Mucosa of descending colon (tissue), 3 donors: ENCODE measurements at regions not wholly inside any gene's neighbourhood (a gene's known extent, or its start where the extent isn't known, plus 50 kb on each side); places are given as distances from the start of the nearest gene placed in this dataset.

Source experiments
- ATAC-seq: fragments of 200-7000 bp; cut with Tn5 transposase; one replicate; pipeline ENCODE4 v1.9.1; 2020; ENCODE audit warnings: mild to moderate bottlenecking, moderate library complexity
- DNase-seq, 3 donors: peaks; one replicate each; pipeline ENCODE4 v3.0.0-alpha.2; 2020
- H3K36me3 ChIP-seq: fragments of 200-600 bp; one replicate; pipeline ENCODE4 v1.8.0; 2021; ENCODE audit warnings: low read depth, mild to moderate bottlenecking
- H3K4me1 ChIP-seq: fragments of 200-600 bp; one replicate; pipeline ENCODE4 v1.8.0; 2021; ENCODE audit warnings: low read depth, mild to moderate bottlenecking
- H3K4me3 ChIP-seq: fragments of 200-600 bp; one replicate; pipeline ENCODE4 v1.8.0; 2021; ENCODE audit warnings: mild to moderate bottlenecking
- H3K9me3 ChIP-seq: fragments of 200-600 bp; one replicate; pipeline ENCODE4 v1.8.0; 2021; ENCODE audit warnings: mild to moderate bottlenecking
- intact Hi-C, 2 donors: fragments of 100-400 bp; cut with DNase I in 1 of 2; cut with micrococcal nuclease in 1 of 2; formaldehyde crosslinking; loops; one replicate each; pipeline versions ENCODE4 v1.11.0 to v1.11.1; 2022; cut with DNase I, micrococcal nuclease
- TF ChIP-seq, protein P1 (sequence below): fragments of 200-600 bp; IDR thresholded peaks from one replicate; pipeline ENCODE4 v1.8.0; 2022; ENCODE audit warnings: antibody characterized with exemption, mild to moderate bottlenecking
- donor health status: DM: no; HTN: no; CAD: no; lungs with moderate emphysema.
- donor health status: DM: no; HTN: no; CAD: no.
- donor health status: DM: no; HTN: yes; CAD: no.

DNA sequence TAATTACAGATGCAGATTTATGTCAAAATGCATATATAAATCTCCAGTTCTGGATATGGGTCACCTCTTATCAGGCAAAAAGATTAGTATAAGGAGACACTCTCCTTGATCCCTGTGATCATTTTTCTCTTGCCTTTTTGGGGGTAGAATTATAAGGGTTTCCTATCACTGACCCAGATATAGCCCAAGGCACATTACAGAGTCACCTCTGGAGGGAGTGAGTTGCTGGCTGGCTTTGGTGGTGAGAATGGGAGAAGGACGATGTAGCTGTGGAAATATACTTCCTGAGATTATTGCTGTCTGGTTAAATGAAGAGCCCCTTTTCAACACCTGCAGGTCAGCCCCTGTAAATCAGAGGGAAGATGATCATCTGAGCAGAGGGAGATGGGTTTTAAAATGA, 418.7 kb downstream of the MTX2 start:
- H3K36me3 ChIP-seq, result no peaks in the 10 kb centered on the region
- intact Hi-C loops, result no loop called here
- ATAC-seq (no peak), DNase-seq (no peak)
- TF ChIP-seq, protein P1, sequence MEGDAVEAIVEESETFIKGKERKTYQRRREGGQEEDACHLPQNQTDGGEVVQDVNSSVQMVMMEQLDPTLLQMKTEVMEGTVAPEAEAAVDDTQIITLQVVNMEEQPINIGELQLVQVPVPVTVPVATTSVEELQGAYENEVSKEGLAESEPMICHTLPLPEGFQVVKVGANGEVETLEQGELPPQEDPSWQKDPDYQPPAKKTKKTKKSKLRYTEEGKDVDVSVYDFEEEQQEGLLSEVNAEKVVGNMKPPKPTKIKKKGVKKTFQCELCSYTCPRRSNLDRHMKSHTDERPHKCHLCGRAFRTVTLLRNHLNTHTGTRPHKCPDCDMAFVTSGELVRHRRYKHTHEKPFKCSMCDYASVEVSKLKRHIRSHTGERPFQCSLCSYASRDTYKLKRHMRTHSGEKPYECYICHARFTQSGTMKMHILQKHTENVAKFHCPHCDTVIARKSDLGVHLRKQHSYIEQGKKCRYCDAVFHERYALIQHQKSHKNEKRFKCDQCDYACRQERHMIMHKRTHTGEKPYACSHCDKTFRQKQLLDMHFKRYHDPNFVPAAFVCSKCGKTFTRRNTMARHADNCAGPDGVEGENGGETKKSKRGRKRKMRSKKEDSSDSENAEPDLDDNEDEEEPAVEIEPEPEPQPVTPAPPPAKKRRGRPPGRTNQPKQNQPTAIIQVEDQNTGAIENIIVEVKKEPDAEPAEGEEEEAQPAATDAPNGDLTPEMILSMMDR, result no peak
- no peaks in the 10 kb centered on the region for H3K4me1 ChIP-seq
- H3K9me3 ChIP-seq, result no peaks in the 10 kb centered on the region
- H3K4me3 ChIP-seq, result no peak overlapping the region

DNA sequence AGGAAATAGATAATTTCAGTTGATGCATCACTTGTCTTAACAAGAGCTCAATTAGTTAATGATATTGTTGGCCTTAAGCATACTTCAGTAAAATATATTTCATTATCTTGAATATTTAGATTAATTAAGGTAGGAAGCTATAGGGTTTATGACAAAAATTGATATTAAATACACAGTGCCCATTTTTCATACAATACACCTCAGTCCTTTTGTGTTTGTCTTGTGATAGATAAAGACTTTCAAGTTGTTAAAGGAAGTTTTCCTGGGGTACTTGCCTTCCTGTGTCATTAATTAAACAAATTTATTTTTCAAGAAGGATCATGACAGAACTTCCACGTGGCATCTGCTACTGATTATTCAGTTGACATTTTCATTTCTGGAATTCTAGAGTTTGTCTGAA, 420.5 kb downstream of the MTX2 start:
- Histone ChIP-seq H3K9me3 (no peaks in the 10 kb centered on the region), H3K4me1 (no peaks in the 10 kb centered on the region), H3K4me3 (no peak overlapping the region), H3K36me3 (no peaks in the 10 kb centered on the region)
- TF ChIP-seq, protein P1, result no peak
- intact Hi-C loops, result no loop called here
- ATAC-seq (no peak), DNase-seq (no peak)

DNA sequence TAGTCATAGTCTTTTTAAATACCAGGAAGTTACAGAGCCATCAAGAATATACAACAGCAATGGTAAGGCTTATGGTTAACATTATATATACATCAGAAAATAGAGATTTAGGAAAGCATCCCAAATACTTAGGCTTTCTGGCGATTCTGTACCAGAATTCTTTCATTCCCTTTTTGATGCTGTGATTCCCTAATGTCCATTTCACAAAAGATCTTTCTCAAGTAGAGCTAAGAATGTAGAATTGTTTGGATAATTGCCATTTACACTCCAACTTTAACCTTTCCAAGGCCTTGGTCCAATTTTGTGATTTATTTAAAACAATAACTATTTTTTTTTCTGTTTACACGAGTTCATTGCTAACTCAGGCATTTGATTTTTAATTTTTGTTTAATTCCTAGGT, 422.2 kb downstream of the MTX2 start:
- no peaks in the 10 kb centered on the region for H3K4me1 ChIP-seq
- intact Hi-C loops, result no loop called here
- TF ChIP-seq, protein P1, result no peak
- no peaks in the 10 kb centered on the region for H3K9me3 ChIP-seq
- no peaks in the 10 kb centered on the region for H3K36me3 ChIP-seq
- DNase-seq, result no peak
- H3K4me3 ChIP-seq, result no peak overlapping the region
- ATAC-seq, result no peak

DNA sequence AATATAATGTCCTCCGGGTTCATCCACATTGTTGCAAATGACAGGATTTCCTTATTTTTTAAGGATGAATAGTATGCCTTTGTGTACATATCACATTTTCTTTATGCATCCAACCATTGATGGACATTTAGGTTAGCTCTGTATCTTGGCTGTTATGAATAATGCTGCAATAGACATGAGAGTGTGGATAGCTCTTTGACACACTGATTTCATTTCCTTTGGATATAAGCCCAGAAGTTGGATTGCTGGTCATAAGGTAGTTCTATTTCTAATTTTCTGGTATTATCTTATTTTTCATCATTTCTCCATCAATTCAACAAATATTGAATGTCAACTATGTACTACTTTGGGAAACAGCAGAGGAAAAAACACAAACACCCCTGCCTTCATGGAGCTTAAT, 423.3 kb downstream of the MTX2 start:
- DNase-seq (no peak), ATAC-seq (no peak)
- Histone ChIP-seq H3K36me3 (no peaks in the 10 kb centered on the region), H3K4me3 (no peak overlapping the region), H3K9me3 (no peaks in the 10 kb centered on the region), H3K4me1 (no peaks in the 10 kb centered on the region)
- TF ChIP-seq, protein P1, result no peak
- intact Hi-C loops, result no loop called here

DNA sequence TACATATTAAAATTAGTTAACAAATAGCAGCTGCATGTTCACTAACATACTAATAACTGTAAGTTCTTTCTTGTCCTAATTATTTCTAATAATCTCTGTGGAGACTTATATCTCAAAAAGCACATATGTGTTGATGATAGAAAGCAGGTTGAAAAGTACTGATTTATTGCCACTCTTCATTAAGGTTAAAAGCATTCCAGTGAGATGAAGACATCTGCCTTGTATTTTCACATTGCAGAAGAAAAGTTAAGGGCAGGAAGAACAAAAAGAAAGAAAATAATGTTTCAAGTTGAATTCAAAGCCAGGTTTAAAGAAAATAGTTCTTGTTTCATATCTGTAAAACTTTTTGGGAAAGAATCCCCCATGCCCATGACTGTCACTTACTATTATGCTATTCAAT, 429.9 kb downstream of the MTX2 start:
- no peaks in the 10 kb centered on the region for H3K4me1 ChIP-seq
- H3K4me3 ChIP-seq, result no peak overlapping the region
- no peaks in the 10 kb centered on the region for H3K36me3 ChIP-seq
- no peak for ATAC-seq
- intact Hi-C loops, result no loop called here
- TF ChIP-seq, protein P1, result no peak
- DNase-seq, result no peak
- no peaks in the 10 kb centered on the region for H3K9me3 ChIP-seq

DNA sequence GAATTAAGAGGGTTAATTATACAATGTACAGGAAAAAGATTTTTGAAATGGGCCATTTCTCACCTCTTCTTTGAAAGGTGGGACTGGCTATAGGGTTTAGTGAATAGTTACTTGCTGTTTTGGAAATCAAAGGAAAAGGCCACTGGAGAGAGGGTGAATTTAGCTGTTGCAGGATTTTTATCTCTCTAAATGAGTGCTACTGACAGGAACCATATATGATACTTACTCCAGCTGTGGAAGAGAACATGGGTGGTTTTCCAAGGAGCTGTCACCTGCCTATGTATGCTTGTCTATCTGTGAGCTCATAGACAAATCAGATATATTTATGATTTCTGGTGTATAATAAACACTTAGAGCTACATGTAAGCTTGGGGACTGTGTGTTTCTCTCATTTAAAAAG, 430.4 kb downstream of the MTX2 start:
- Histone ChIP-seq H3K36me3 (no peaks in the 10 kb centered on the region), H3K4me3 (no peak overlapping the region), H3K9me3 (no peaks in the 10 kb centered on the region), H3K4me1 (no peaks in the 10 kb centered on the region)
- intact Hi-C loops, result no loop called here
- ATAC-seq (no peak), DNase-seq (no peak)
- TF ChIP-seq, protein P1, result no peak
